Breast epithelium (tissue), 3 donors: ENCODE measurements at regions not wholly inside any gene's neighbourhood (a gene's known extent, or its start where the extent isn't known, plus 50 kb on each side); places are given as distances from the start of the nearest gene placed in this dataset.

Experiments used
- POLR2A ChIP-seq: fragments of 450-650 bp; IDR thresholded peaks from one replicate; pipeline ENCODE4 v1.6.1; 2016; ENCODE audit warnings: antibody characterized with exemption, mild to moderate bottlenecking, moderate library complexity
- POLR2AphosphoS5 ChIP-seq, 3 donors: sonication (generic); formaldehyde crosslinking; IDR thresholded peaks; one replicate each; pipeline ENCODE4 v1.6.1; 2017; ENCODE audit warnings: antibody characterized with exemption in 3 of 3

GRCh38 chr16:86429663-86430062 lies 80.7 kb upstream of the FOXF1 start:
- no peak for TF ChIP-seq POLR2AphosphoS5 (IDR thresholded peaks at IDR 0.05)
- TF ChIP-seq POLR2A = no peak
